Activated gamma-delta T cell (primary cell): ENCODE measurements at regions not wholly inside any gene's neighbourhood (a gene's known extent, or its start where the extent isn't known, plus 50 kb on each side); places are given as distances from the start of the nearest gene placed in this dataset.

ENCODE experiments used
- DNase-seq: peaks from one replicate; lab custom pipeline; 2025; lab: John Stamatoyannopoulos, UW

GRCh38 chr3:95351158-95351557 lies 1288.3 kb downstream of the NSUN3 start:
- no peak for DNase-seq

GRCh38 chr3:95352471-95352870 lies 1289.6 kb downstream of the NSUN3 start:
- DNase-seq = no peak

GRCh38 chr3:95354489-95354888 lies 1291.6 kb downstream of the NSUN3 start:
- no peak for DNase-seq

- no peak for DNase-seq
Measured at GRCh38 chr3:95356764-95357501, 1294.1 kb downstream of the NSUN3 start.

GRCh38 chr3:95387242-95388021 lies 1324.6 kb downstream of the NSUN3 start:
- DNase-seq = no peak

GRCh38 chr3:95389725-95390313 lies 1327.0 kb downstream of the NSUN3 start:
- DNase-seq = no peak

GRCh38 chr3:95394286-95394685 lies 1331.4 kb downstream of the NSUN3 start:
- DNase-seq = no peak

- DNase-seq = no peak
Measured at GRCh38 chr3:95399585-95399984, 1336.7 kb downstream of the NSUN3 start.

GRCh38 chr3:95401693-95402092 lies 1338.8 kb downstream of the NSUN3 start:
- DNase-seq = no peak

- DNase-seq = no peak
Measured at GRCh38 chr3:95407709-95408463, 1345.0 kb downstream of the NSUN3 start.

- DNase-seq = no peak
Measured at GRCh38 chr3:95408464-95408862, 1345.6 kb downstream of the NSUN3 start.

GRCh38 chr3:95418251-95418650 lies 1355.4 kb downstream of the NSUN3 start:
- DNase-seq = no peak

- no peak for DNase-seq
Measured at GRCh38 chr3:95424279-95424678, 1361.4 kb downstream of the NSUN3 start.

GRCh38 chr3:95434491-95434890 lies 1371.6 kb downstream of the NSUN3 start:
- no peak for DNase-seq

GRCh38 chr3:95437409-95437808 lies 1374.5 kb downstream of the NSUN3 start:
- no peak for DNase-seq

GRCh38 chr3:95438274-95438673 lies 1375.4 kb downstream of the NSUN3 start:
- DNase-seq = no peak

- DNase-seq = no peak
Measured at GRCh38 chr3:95442766-95443165, 1371.6 kb upstream of the EPHA6 start.

- DNase-seq = no peak
Measured at GRCh38 chr3:95449841-95450240, 1364.6 kb upstream of the EPHA6 start.

- no peak for DNase-seq
Measured at GRCh38 chr3:95453242-95453641, 1361.2 kb upstream of the EPHA6 start.

GRCh38 chr3:95456835-95457234 lies 1357.6 kb upstream of the EPHA6 start:
- DNase-seq = no peak

- DNase-seq = no peak
Measured at GRCh38 chr3:95459706-95460105, 1354.7 kb upstream of the EPHA6 start.

- DNase-seq = no peak
Measured at GRCh38 chr3:95460274-95460673, 1354.1 kb upstream of the EPHA6 start.
